ENCODE measurements at regions not wholly inside any gene's neighbourhood (a gene's known extent, or its start where the extent isn't known, plus 50 kb on each side); places are given as distances from the start of the nearest gene placed in this dataset.

- no peak for TF ChIP-seq CHD7 (IDR thresholded peaks at IDR 0.05; ENCODE audit: insufficient replicate concordance, low read length)
- no peak for TF ChIP-seq CREB1 (IDR thresholded peaks at IDR 0.05)
- no peak for TF ChIP-seq BACH1 (IDR thresholded peaks at IDR 0.05; ENCODE audit: low read length)
- TF ChIP-seq CHD2 (IDR thresholded peaks at IDR 0.05; ENCODE audit: low read length), result no peak
- no peak for TF ChIP-seq TBP (IDR thresholded peaks at IDR 0.05; ENCODE audit: low read depth, low read length)
- TF ChIP-seq BCL11A (IDR thresholded peaks at IDR 0.05; ENCODE audit: low read depth in 2 of 2, low read length in 2 of 2), result no peak
- TF ChIP-seq CTBP2 (IDR thresholded peaks at IDR 0.05; ENCODE audit: borderline replicate concordance, insufficient read depth, insufficient read length, low read length), result no peak
- no peak for TF ChIP-seq EP300 (IDR thresholded peaks at IDR 0.05; ENCODE audit: borderline replicate concordance in 1 of 2, low read depth in 2 of 2, low read length in 2 of 2)
- TF ChIP-seq E2F6 (IDR thresholded peaks at IDR 0.05), result no peak
- no peak for TF ChIP-seq CBX5 (IDR thresholded peaks at IDR 0.05; ENCODE audit: low read depth, low read length)
- no peak for TF ChIP-seq RXRA (IDR thresholded peaks at IDR 0.05; ENCODE audit: insufficient read depth, low read depth, low read length)
- no peak for TF ChIP-seq SIRT6 (IDR thresholded peaks at IDR 0.05; ENCODE audit: low read length)
- TF ChIP-seq HDAC6 (IDR thresholded peaks at IDR 0.05; ENCODE audit: low read depth, low read length), result no peak
These were observed 79.8 kb downstream of the C5orf15 start (continued) for GRCh38 chr5:133888625-133888991.
